Right lobe of liver (tissue), 4 donors: ENCODE measurements at regions not wholly inside any gene's neighbourhood (a gene's known extent, or its start where the extent isn't known, plus 50 kb on each side); places are given as distances from the start of the nearest gene placed in this dataset.

Experiments
- CTCF ChIP-seq, 4 donors: fragments of 200-600 bp in 3 of 4; fragments of 450-650 bp in 1 of 4; IDR thresholded peaks; one replicate each; pipeline versions ENCODE4 v1.5.1 to v1.8.0; 2016 to 2022; ENCODE audit warnings: antibody characterized with exemption in 4 of 4, mild to moderate bottlenecking in 2 of 4
- POLR2A ChIP-seq: fragments of 450-650 bp; IDR thresholded peaks from one replicate; pipeline ENCODE4 v1.6.1; 2017; ENCODE audit warnings: antibody characterized with exemption, mild to moderate bottlenecking
- donor health status: DM: no; HTN: no; CAD: no.
- donor health status: DM: no; HTN: no; CAD: no.
- donor health status: DM: no; HTN: yes; CAD: no.

- TF ChIP-seq CTCF (IDR thresholded peaks at IDR 0.05) (no peak), POLR2A (no peak)
These were observed 271.2 kb upstream of the IRX2 start for GRCh38 chr5:3022665-3023064.
